GM12878 (cell line): ENCODE measurements at regions not wholly inside any gene's neighbourhood (a gene's known extent, or its start where the extent isn't known, plus 50 kb on each side); places are given as distances from the start of the nearest gene placed in this dataset.

Source experiments
- ATAC-seq: fragments of 200-7000 bp; cut with Tn5 transposase; 3 replicates; pipeline ENCODE4 v1.9.1; 2020; ENCODE audit warnings: mild to moderate bottlenecking, moderate library complexity
- BruUV-seq: library from RNA; stranded (reverse); fragments of 400-500 nt; replicated peaks from 2 replicates; lab custom pipeline; 2021; lab: Mats Ljungman, UMichigan
- CTCF ChIA-PET: fragments of 300-600 bp; sonication (Branson Sonifier 250); formaldehyde crosslinking; extraction: SDS; loops from one replicate; lab custom pipeline; 2021; ENCODE audit warnings: inconsistent platforms; lab: Yijun Ruan, JAX
- POLR2A ChIA-PET: fragments of 350-600 bp; formaldehyde crosslinking; extraction: SDS; loops from one replicate; lab custom pipeline; 2021; ENCODE audit warnings: inconsistent platforms; lab: Charles Lee
- RAD21 ChIA-PET: fragments of 300-600 bp; sonication (Branson Sonifier 250); formaldehyde crosslinking; loops from one replicate; lab custom pipeline; 2023; ENCODE audit warnings: antibody characterized with exemption; ENCODE audit not compliant: unreplicated experiment; lab: Charles Lee
- SMC1A ChIA-PET: fragments of 300-600 bp; sonication (Branson Sonifier 250); formaldehyde crosslinking; loops from one replicate; lab custom pipeline; 2023; ENCODE audit not compliant: unreplicated experiment, uncharacterized antibody; lab: Charles Lee
- DNase-seq: peaks from one replicate; pipeline ENCODE4 v3.0.0-alpha.2; 2011; ENCODE audit warnings: low read depth, low spot score
- FAIRE-seq: peaks from 3 replicates; lab custom pipeline; 2011; peaks lifted over from hg19 to GRCh38; lab: Jason Lieb, UNC
- H2AFZ ChIP-seq: 2 replicates; pipeline ENCODE4 v1.6.0; 2011; ENCODE audit warnings: low read depth, low read length, control low read depth; ENCODE audit not compliant: control insufficient read depth
- H3K27ac ChIP-seq: 2 replicates; pipeline ENCODE4 v1.5.1; 2011; ENCODE audit warnings: control low read depth; ENCODE audit not compliant: control insufficient read depth, insufficient read depth
- H3K27me3 ChIP-seq, 2 experiments: replicated peaks in 1 of 2; 2 replicates each; pipeline versions ENCODE4 v1.6.0 to v1.6.1; 2011; ENCODE audit warnings: low read length in 1 of 2; ENCODE audit not compliant: control insufficient read depth in 2 of 2, insufficient read depth in 2 of 2
- H3K36me3 ChIP-seq, 2 experiments: 2 replicates each; pipeline ENCODE4 v1.5.1; 2011; ENCODE audit warnings: low read length in 1 of 2; ENCODE audit not compliant: control insufficient read depth in 2 of 2, insufficient read depth in 2 of 2
- H3K4me1 ChIP-seq: 2 replicates; pipeline ENCODE4 v1.6.1; 2011; ENCODE audit warnings: mild to moderate bottlenecking, low read length, moderate library complexity, mixed read lengths; ENCODE audit not compliant: control insufficient read depth, insufficient read depth
- H3K4me2 ChIP-seq: 2 replicates; pipeline ENCODE4 v1.6.0; 2011; ENCODE audit warnings: control low read depth; ENCODE audit not compliant: control insufficient read depth, insufficient read depth
- H3K4me3 ChIP-seq: fragments of 200-600 bp; sonication (generic); 2 replicates; pipeline ENCODE4 v1.5.1; 2016
- H3K79me2 ChIP-seq: 2 replicates; pipeline ENCODE4 v1.6.0; 2011; ENCODE audit warnings: low read length; ENCODE audit not compliant: control insufficient read depth, insufficient read depth
- H3K9ac ChIP-seq: 2 replicates; pipeline ENCODE4 v1.8.0; 2011; ENCODE audit warnings: low read length, control low read depth, mixed read lengths; ENCODE audit not compliant: control insufficient read depth, insufficient read depth
- H3K9me3 ChIP-seq: replicated peaks from 3 replicates; pipeline ENCODE4 v1.5.1; 2011; ENCODE audit warnings: mild to moderate bottlenecking, low read length; ENCODE audit not compliant: control insufficient read depth, insufficient read depth
- H4K20me1 ChIP-seq: 2 replicates; pipeline ENCODE4 v1.6.0; 2011; ENCODE audit not compliant: control insufficient read depth, insufficient read depth
- BACH1 ChIP-seq: fragments of 450-650 bp; IDR thresholded peaks from 2 replicates; pipeline ENCODE4 v1.6.1; 2017; ENCODE audit warnings: mild to moderate bottlenecking, borderline replicate concordance
- PML ChIP-seq: IDR thresholded peaks from 2 replicates; pipeline ENCODE4 v1.6.1; 2012; ENCODE audit warnings: low read length, inconsistent platforms
- RB1 ChIP-seq: fragments of 450-650 bp; formaldehyde crosslinking; IDR thresholded peaks from 2 replicates; pipeline ENCODE4 v1.6.1; 2017; ENCODE audit warnings: mild to moderate bottlenecking, borderline replicate concordance
- SREBF1 ChIP-seq: IDR thresholded peaks from 2 replicates; pipeline ENCODE4 v1.6.1; 2012; ENCODE audit warnings: mild to moderate bottlenecking, low read length
- YBX1 ChIP-seq: fragments of 450-650 bp; IDR thresholded peaks from 2 replicates; pipeline ENCODE4 v1.6.1; 2016; ENCODE audit warnings: antibody characterized with exemption
- ZNF622 ChIP-seq: fragments of 450-650 bp; IDR thresholded peaks from 2 replicates; pipeline ENCODE4 v1.6.1; 2017; ENCODE audit warnings: mild to moderate bottlenecking, inconsistent platforms
- WGBS: methylation state at CpG from one replicate; pipeline ENCODE4 v1.1.6; 2016; ENCODE audit warnings: low lambda C conversion rate; ENCODE audit not compliant: insufficient replicate concordance, insufficient coverage; ENCODE audit errors: missing lambda C conversion rate; 5-methylcytosine and 5-hydroxymethylcytosine counted together
- in situ Hi-C: fragments of 300-500 bp; cut with MboI; formaldehyde crosslinking; loops from 9 replicates; pipeline ENCODE4 v1.14.3; 2018; ENCODE audit warnings: mixed read lengths
- intact Hi-C: fragments of 100-400 bp; cut with micrococcal nuclease; formaldehyde crosslinking; loops from one replicate; pipeline ENCODE4 v1.14.2; 2022; ENCODE audit not compliant: unreplicated experiment
- TF ChIP-seq, protein P1 (sequence below): IDR thresholded peaks from 2 replicates; pipeline ENCODE4 v1.6.1; 2012; ENCODE audit warnings: improper control_type of control experiment, low read depth, low read length; ENCODE audit not compliant: insufficient replicate concordance
- TF ChIP-seq, protein P2 (sequence below): IDR thresholded peaks from 2 replicates; pipeline ENCODE4 v1.6.1; 2012; ENCODE audit warnings: low read depth, low read length, improper control_type of control experiment
- TF ChIP-seq, protein P3 (sequence below): fragments of 450-650 bp; formaldehyde crosslinking; IDR thresholded peaks from 2 replicates; pipeline ENCODE4 v1.4.0; 2022; ENCODE audit warnings: mild to moderate bottlenecking, moderate library complexity
- TF ChIP-seq, protein P4 (sequence below): fragments of 450-650 bp; formaldehyde crosslinking; IDR thresholded peaks from 2 replicates; pipeline ENCODE4 v1.5.0; 2022; ENCODE audit warnings: mild to moderate bottlenecking, missing genetic modification characterization
- TF ChIP-seq, protein P5 (sequence below): IDR thresholded peaks from 2 replicates; pipeline ENCODE4 v1.6.1; 2011; ENCODE audit warnings: mild to moderate bottlenecking, low read depth, low read length, moderate library complexity; ENCODE audit not compliant: insufficient replicate concordance

DNA sequence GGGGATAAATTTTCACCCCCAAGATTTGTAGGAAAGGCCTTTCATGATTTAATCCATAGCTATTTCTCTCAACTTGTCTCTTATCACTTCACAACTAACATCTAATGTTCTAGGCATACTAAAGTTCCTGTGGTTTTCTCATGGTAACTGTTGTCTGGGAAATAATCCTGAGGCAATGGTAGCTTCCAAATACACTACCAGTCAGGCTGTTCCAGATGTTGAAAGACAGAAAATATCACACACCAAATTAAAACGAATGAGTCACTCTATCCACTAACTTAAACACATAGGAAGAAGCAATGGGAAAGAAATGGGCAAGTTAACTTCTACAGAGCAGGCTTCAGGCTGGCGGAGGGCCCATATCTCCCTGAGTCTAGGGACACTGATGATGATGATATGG is 77.7 kb upstream of the MYO16 start:
- DNase-seq: no peak
- Histone ChIP-seq H3K27ac (no peak overlapping the region), H3K27me3 (no peaks in the 10 kb centered on the region), H3K9ac (no peak overlapping the region), H3K4me2 (no peak overlapping the region), H2AFZ (no peak overlapping the region), H3K4me1 (no peaks in the 10 kb centered on the region), H3K79me2 (no peaks in the 10 kb centered on the region), H3K9me3 (no peaks in the 10 kb centered on the region), H4K20me1 (no peaks in the 10 kb centered on the region), H3K36me3 (no peaks in the 10 kb centered on the region), H3K4me3 (no peak overlapping the region)
- ChIA-PET SMC1A (interaction anchor here (0.5 to 0.6 kb wide), 2 partner anchors 56 to 211 kb away, joined by 3 read pairs; no protein-coding TSS in a partner anchor), RAD21 (no interaction called here), POLR2A (interaction anchor here (1.1 kb wide), 1 partner anchor 45 kb away, joined by 4 read pairs; no protein-coding TSS in a partner anchor), CTCF (no interaction called here)
- no peak for ATAC-seq
- intact Hi-C loops: no loop called here
- no peak for FAIRE-seq
- in situ Hi-C loops: no loop called here
- 39% methylated on average over 2 of the region's 2 CpGs for WGBS
- BruUV-seq: no TSS peak
- no peak for TF ChIP-seq SREBF1
- TF ChIP-seq PML: no peak
- TF ChIP-seq, protein P1, sequence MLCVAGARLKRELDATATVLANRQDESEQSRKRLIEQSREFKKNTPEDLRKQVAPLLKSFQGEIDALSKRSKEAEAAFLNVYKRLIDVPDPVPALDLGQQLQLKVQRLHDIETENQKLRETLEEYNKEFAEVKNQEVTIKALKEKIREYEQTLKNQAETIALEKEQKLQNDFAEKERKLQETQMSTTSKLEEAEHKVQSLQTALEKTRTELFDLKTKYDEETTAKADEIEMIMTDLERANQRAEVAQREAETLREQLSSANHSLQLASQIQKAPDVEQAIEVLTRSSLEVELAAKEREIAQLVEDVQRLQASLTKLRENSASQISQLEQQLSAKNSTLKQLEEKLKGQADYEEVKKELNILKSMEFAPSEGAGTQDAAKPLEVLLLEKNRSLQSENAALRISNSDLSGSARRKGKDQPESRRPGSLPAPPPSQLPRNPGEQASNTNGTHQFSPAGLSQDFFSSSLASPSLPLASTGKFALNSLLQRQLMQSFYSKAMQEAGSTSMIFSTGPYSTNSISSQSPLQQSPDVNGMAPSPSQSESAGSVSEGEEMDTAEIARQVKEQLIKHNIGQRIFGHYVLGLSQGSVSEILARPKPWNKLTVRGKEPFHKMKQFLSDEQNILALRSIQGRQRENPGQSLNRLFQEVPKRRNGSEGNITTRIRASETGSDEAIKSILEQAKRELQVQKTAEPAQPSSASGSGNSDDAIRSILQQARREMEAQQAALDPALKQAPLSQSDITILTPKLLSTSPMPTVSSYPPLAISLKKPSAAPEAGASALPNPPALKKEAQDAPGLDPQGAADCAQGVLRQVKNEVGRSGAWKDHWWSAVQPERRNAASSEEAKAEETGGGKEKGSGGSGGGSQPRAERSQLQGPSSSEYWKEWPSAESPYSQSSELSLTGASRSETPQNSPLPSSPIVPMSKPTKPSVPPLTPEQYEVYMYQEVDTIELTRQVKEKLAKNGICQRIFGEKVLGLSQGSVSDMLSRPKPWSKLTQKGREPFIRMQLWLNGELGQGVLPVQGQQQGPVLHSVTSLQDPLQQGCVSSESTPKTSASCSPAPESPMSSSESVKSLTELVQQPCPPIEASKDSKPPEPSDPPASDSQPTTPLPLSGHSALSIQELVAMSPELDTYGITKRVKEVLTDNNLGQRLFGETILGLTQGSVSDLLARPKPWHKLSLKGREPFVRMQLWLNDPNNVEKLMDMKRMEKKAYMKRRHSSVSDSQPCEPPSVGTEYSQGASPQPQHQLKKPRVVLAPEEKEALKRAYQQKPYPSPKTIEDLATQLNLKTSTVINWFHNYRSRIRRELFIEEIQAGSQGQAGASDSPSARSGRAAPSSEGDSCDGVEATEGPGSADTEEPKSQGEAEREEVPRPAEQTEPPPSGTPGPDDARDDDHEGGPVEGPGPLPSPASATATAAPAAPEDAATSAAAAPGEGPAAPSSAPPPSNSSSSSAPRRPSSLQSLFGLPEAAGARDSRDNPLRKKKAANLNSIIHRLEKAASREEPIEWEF: no peak
- TF ChIP-seq, protein P2, sequence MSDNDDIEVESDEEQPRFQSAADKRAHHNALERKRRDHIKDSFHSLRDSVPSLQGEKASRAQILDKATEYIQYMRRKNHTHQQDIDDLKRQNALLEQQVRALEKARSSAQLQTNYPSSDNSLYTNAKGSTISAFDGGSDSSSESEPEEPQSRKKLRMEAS: no peak
- TF ChIP-seq ZNF622: no peak
- TF ChIP-seq, protein P3, sequence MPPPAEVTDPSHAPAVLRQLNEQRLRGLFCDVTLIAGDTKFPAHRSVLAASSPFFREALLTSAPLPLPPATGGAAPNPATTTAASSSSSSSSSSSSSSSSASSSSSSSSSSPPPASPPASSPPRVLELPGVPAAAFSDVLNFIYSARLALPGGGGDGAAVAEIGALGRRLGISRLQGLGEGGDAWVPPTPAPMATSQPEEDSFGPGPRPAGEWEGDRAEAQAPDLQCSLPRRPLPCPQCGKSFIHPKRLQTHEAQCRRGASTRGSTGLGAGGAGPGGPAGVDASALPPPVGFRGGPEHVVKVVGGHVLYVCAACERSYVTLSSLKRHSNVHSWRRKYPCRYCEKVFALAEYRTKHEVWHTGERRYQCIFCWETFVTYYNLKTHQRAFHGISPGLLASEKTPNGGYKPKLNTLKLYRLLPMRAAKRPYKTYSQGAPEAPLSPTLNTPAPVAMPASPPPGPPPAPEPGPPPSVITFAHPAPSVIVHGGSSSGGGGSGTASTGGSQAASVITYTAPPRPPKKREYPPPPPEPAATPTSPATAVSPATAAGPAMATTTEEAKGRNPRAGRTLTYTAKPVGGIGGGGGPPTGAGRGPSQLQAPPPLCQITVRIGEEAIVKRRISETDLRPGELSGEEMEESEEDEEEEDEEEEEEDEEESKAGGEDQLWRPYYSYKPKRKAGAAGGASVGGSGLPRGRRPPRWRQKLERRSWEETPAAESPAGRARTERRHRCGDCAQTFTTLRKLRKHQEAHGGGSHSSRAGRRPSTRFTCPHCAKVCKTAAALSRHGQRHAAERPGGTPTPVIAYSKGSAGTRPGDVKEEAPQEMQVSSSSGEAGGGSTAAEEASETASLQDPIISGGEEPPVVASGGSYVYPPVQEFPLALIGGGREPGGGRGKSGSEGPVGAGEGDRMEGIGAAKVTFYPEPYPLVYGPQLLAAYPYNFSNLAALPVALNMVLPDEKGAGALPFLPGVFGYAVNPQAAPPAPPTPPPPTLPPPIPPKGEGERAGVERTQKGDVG: no peak
- TF ChIP-seq, protein P4, sequence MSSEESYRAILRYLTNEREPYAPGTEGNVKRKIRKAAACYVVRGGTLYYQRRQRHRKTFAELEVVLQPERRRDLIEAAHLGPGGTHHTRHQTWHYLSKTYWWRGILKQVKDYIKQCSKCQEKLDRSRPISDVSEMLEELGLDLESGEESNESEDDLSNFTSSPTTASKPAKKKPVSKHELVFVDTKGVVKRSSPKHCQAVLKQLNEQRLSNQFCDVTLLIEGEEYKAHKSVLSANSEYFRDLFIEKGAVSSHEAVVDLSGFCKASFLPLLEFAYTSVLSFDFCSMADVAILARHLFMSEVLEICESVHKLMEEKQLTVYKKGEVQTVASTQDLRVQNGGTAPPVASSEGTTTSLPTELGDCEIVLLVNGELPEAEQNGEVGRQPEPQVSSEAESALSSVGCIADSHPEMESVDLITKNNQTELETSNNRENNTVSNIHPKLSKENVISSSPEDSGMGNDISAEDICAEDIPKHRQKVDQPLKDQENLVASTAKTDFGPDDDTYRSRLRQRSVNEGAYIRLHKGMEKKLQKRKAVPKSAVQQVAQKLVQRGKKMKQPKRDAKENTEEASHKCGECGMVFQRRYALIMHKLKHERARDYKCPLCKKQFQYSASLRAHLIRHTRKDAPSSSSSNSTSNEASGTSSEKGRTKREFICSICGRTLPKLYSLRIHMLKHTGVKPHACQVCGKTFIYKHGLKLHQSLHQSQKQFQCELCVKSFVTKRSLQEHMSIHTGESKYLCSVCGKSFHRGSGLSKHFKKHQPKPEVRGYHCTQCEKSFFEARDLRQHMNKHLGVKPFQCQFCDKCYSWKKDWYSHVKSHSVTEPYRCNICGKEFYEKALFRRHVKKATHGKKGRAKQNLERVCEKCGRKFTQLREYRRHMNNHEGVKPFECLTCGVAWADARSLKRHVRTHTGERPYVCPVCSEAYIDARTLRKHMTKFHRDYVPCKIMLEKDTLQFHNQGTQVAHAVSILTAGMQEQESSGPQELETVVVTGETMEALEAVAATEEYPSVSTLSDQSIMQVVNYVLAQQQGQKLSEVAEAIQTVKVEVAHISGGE (CRISPR knock-in tag): no peak
- TF ChIP-seq YBX1: no peak
- TF ChIP-seq, protein P5, sequence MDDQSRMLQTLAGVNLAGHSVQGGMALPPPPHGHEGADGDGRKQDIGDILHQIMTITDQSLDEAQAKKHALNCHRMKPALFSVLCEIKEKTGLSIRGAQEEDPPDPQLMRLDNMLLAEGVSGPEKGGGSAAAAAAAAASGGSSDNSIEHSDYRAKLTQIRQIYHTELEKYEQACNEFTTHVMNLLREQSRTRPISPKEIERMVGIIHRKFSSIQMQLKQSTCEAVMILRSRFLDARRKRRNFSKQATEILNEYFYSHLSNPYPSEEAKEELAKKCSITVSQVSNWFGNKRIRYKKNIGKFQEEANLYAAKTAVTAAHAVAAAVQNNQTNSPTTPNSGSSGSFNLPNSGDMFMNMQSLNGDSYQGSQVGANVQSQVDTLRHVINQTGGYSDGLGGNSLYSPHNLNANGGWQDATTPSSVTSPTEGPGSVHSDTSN: no peak
- no peak for TF ChIP-seq BACH1
- TF ChIP-seq RB1: no peak
